GM04503 (cell line): ENCODE measurements at regions not wholly inside any gene's neighbourhood (a gene's known extent, or its start where the extent isn't known, plus 50 kb on each side); places are given as distances from the start of the nearest gene placed in this dataset.

ENCODE experiments used
- DNase-seq: peaks from one replicate; pipeline ENCODE4 v3.0.0-alpha.2; 2012; ENCODE audit warnings: low read depth

GRCh38 chr4:171759274-171759673, 53.9 kb upstream of the GALNTL6 start:
- DNase-seq = no peak

- DNase-seq = no peak
Observed at GRCh38 chr4:171751538-171751937, 61.7 kb upstream of the GALNTL6 start.

- DNase-seq = no peak
Observed at GRCh38 chr4:171746418-171746817, 66.8 kb upstream of the GALNTL6 start.

- DNase-seq = no peak
Observed at GRCh38 chr4:171742436-171742835, 70.8 kb upstream of the GALNTL6 start.

- DNase-seq = no peak
Observed at GRCh38 chr4:171727185-171727584, 86.0 kb upstream of the GALNTL6 start.

- no peak for DNase-seq
Observed at GRCh38 chr4:171721937-171722336, 91.3 kb upstream of the GALNTL6 start.

- no peak for DNase-seq
Observed at GRCh38 chr4:171719691-171720090, 93.5 kb upstream of the GALNTL6 start.

GRCh38 chr4:171718665-171719064, 94.5 kb upstream of the GALNTL6 start:
- DNase-seq = no peak

GRCh38 chr4:171718069-171718468, 95.1 kb upstream of the GALNTL6 start:
- DNase-seq = no peak

- no peak for DNase-seq
Observed at GRCh38 chr4:171717231-171717741, 95.9 kb upstream of the GALNTL6 start.

GRCh38 chr4:171715973-171716372, 97.2 kb upstream of the GALNTL6 start:
- DNase-seq = no peak

- no peak for DNase-seq
Observed at GRCh38 chr4:171714791-171715454, 98.3 kb upstream of the GALNTL6 start.

- DNase-seq = no peak
Observed at GRCh38 chr4:171710743-171711142, 102.5 kb upstream of the GALNTL6 start.

GRCh38 chr4:171676555-171677215, 136.5 kb upstream of the GALNTL6 start:
- DNase-seq = no peak

GRCh38 chr4:171674781-171675180, 138.4 kb upstream of the GALNTL6 start:
- DNase-seq = no peak

GRCh38 chr4:171668403-171668802, 144.8 kb upstream of the GALNTL6 start:
- DNase-seq = no peak

- DNase-seq = no peak
Observed at GRCh38 chr4:171667906-171668305, 145.3 kb upstream of the GALNTL6 start.

GRCh38 chr4:171651071-171651470, 162.1 kb upstream of the GALNTL6 start:
- DNase-seq = no peak

- DNase-seq = no peak
Observed at GRCh38 chr4:171650543-171650942, 162.7 kb upstream of the GALNTL6 start.

GRCh38 chr4:171648926-171649325, 164.3 kb upstream of the GALNTL6 start:
- DNase-seq = no peak

- no peak for DNase-seq
Observed at GRCh38 chr4:171646984-171647383, 166.2 kb upstream of the GALNTL6 start.

- DNase-seq = no peak
Observed at GRCh38 chr4:171644430-171645057, 168.7 kb upstream of the GALNTL6 start.

- DNase-seq = no peak
Observed at GRCh38 chr4:171639540-171639939, 173.7 kb upstream of the GALNTL6 start.
